NCI-H1105 treated with DMSO at 0.1 percent for 48 hours (cell line): ENCODE measurements at regions not wholly inside any gene's neighbourhood (a gene's known extent, or its start where the extent isn't known, plus 50 kb on each side); places are given as distances from the start of the nearest gene placed in this dataset.
A peak's percentile ranks its signal among the peaks of the same experiment; 100 is the strongest.

Experiments used
- DNase-seq: peaks from one replicate; lab custom pipeline; 2025; lab: John Stamatoyannopoulos, UW

- no peak for DNase-seq
These were observed 254.3 kb downstream of the IPMK start for GRCh38 chr10:58013406-58013805.

DNA sequence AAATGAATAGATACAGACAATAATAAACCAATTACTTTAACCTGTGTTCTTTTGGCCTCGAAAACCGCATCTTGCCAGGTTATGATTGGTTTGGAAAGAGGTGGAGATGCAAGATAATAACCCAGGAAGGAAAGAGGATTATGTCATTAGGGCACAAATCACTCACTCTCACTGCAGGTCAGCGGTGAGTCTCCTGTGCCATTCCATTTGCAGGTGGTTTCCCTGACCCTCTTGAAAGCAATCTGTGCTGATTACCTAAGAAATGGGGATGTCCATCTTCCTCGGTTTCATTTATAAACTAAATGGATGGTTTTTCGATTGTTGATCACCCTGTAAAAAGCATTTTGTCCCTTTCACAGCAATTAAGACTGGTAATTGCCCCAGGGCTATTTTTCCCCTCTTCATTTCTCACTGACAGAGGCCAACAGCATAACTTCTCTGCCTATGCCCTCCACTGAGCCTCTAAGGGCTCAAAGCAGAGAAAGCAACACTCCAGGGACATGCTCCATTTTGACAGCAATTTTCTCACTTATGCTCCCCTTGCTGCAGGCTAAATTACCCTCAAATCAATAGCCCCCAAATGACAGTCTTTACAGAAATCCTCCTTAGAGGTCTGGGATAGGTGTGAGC is 257.5 kb downstream of the IPMK start:
- peak; percentile 40 for DNase-seq

DNA sequence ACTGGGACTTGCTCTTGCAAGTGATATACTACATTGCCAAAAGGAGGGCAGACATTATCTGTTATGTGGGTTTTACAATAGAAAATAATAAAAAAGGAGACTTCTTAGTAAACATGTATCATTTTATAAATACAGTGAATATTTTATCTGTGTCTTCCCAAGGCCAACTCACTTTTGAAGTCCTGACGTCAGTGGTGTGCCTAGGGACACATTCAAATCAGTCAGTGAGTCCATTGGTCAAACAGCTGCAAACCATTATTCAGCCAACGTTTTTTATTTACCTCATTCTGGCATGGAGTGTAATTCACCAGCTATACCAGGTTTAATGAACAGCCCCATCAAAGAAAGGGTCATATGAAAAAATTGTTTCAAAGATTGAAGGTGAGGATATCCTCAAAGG is 263.7 kb downstream of the IPMK start:
- no peak for DNase-seq

DNA sequence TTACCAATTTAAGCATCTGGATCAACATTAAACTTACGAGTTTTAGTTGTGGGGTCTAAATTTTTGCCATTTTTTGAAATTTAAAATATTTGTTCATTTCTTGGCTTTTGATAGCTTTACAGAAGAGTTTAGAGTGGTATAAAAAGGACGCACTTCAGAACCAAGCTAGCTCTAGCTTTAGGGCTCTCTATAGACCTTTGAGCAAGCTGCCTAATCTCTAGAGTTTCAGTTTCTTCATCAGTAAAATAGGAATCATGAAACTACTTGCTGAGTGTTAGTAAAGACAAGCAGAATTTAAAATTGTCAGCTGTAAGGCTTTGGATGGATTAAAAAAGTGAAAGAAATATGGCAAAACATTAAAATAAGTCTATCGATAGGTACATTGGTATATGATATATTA is 266.5 kb downstream of the IPMK start:
- DNase-seq: no peak

DNA sequence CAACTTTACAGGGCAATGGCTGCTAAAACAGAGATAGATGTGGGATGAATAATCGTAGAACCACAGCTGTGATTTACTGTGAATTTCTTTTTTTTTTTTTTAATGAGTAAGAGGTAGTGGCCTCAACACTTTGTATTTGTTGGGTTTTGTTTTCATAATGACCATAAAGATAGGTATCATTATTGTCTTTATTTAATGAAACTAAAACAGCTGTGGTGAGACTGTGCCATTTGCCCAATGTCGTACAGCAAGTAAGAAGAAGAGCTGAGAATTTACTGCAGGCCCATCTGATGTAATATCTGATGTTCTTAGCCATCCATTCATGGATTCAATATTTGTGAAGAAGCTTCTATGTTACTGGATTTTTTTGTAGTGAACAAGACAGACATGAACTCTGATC is 271.2 kb downstream of the IPMK start:
- DNase-seq: no peak

DNA sequence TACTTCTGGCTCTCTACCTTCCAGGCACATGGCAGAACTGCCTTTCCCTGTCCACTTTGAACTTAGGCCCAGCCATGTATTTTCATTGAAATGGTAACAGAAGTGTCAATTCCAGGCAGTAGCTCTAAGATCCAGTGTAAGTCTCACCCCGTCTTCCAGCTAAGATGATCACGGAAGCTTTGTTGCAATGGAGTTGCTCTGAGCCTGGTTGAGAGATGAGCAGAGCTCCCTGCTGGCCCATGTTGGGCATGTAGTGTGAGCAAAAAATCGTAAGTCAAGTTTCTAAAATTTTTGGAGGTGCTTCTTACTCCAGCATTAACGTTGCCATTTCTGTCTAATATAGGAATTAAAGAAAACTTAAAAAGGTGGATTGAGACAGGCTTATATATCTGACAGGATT is 274.4 kb downstream of the IPMK start:
- DNase-seq: no peak

- DNase-seq: peak; percentile 2
These were observed 275.2 kb downstream of the IPMK start for GRCh38 chr10:57992321-57993077.

DNA sequence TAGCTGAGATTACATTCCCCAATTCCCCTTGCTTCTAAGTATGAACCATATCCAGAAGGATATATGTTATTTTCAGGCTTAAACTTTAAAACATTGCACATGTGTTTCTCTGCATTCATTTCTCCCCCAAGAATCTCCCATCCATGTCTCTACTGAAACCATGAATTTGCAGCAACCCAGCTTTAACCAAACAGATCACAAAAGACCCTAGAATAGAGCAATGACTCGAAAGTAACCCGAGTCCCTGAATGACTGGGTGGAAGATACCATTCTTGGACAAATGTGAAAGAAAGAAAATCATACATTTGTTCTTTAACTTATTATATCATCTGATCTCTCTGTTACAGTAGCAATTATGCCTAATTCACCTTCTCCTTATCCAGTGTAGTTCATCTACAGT is 278.7 kb downstream of the IPMK start:
- no peak for DNase-seq

DNA sequence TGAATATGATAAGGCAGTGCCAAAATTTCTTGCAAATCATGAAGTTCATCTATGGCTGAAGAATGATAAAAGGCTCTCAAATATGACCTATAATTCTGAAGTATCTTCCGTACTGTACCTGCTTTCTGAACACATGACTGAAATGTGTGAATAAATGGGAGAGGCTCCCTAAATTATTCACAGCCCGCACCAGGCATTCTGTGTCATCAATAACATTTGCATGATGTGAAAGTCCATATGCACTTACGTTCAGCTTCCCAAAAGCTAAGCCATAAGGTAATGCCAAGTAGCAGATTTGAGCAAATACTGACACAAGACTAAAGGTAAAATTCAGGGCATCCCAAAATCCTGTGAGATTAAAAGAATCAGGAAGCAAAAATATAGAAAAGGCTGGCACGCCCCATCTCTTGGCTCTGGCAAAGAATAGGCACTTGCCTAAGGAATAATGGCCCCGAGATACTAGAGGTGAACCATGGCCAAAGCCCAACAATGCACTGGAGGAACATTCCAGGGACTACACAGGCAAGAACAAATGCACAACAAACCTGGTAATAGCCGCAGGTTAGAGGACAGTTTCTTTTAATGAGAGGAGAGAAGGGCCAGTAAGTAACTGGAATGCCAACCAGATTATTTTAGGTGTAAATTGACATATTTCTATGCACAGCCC is 280.5 kb downstream of the IPMK start:
- DNase-seq: no peak

DNA sequence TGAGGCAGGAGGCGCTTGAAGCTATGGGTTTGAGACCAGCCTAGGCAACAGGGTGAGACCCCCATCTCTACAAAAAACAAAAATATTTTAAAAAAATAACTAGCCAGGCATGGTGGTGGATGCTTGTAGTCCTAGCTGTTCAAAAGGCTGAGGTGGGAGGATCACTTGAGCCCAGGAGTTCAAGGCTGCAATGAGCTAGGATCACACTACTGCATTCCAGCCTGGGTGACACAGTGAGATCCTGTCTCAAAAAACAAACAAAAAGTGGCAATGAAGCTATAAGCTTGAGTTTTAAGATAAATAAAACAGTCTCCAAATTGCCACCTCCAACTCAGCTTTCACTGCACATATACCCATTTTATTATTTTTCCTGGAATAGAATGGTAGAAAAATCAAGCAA is 281.3 kb downstream of the IPMK start:
- no peak for DNase-seq

DNA sequence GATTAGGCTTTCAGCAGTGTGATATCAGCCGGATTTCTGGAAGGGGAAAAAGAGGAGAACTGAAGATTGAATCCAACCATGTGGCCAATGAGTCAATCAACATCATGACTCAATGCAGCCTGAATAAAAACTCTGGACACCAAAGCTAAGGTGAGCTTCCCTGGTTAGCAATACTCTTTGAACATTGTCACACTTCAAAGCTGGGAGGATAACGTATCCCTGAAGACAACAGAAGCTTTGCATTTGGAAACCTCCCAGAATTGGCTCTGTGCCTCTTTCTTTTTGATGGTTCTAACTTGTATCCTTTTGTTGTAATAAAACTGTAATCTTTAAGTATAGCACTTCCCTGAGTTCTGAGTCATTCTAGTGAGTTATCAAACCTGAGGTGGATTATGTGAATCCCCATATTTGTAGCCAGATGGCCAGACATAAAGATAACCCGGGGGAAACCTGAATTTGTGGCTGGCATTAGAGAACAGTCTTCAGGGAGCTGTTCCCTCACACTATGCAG is 284.4 kb downstream of the IPMK start:
- no peak for DNase-seq

DNA sequence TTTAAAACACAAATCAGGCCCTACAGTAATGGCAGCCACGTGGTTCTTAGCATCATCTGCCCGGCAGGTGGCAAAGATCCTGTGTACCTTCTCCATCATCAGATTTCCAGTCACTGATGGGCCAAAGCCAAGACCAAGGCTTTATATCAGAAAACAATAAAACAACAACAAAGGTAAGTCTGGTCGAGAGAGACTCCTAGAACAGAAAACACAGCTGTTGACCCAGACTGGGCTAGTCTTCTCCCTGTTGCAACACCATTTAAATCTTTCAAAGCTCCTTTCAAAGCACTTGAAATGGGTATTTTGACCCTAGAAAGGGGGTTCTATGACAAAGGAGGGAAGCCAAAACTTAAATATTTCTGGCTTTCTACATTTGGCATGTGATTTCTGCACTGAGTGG is 285.6 kb downstream of the IPMK start:
- DNase-seq: no peak

GRCh38 chr10:57979956-57980355 is 287.7 kb downstream of the IPMK start:
- DNase-seq: no peak

DNA sequence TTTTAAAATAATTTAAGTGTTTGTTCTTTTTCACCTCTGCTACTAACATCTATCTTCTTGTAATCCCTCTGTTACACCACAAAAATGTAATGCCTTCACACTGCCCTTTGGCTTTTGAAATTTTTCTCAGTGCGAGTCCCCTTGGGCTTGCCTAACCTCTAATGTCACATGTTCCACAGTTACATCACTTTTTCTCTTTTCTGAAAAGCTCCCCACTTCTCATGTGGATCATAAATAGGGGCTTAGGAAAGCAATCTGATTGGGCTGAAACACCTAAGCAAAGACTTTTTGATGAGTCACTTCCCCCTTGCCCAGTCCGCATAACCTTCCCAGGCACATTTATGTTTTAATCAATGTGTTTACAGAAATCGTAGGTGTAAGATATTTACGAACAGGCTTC is 288.2 kb downstream of the IPMK start:
- no peak for DNase-seq

GRCh38 chr10:57977262-57977661 is 290.4 kb downstream of the IPMK start:
- DNase-seq: no peak

- DNase-seq: no peak
These were observed 294.2 kb downstream of the IPMK start for GRCh38 chr10:57973451-57973850.

GRCh38 chr10:57972783-57973182 is 294.9 kb downstream of the IPMK start:
- no peak for DNase-seq

DNA sequence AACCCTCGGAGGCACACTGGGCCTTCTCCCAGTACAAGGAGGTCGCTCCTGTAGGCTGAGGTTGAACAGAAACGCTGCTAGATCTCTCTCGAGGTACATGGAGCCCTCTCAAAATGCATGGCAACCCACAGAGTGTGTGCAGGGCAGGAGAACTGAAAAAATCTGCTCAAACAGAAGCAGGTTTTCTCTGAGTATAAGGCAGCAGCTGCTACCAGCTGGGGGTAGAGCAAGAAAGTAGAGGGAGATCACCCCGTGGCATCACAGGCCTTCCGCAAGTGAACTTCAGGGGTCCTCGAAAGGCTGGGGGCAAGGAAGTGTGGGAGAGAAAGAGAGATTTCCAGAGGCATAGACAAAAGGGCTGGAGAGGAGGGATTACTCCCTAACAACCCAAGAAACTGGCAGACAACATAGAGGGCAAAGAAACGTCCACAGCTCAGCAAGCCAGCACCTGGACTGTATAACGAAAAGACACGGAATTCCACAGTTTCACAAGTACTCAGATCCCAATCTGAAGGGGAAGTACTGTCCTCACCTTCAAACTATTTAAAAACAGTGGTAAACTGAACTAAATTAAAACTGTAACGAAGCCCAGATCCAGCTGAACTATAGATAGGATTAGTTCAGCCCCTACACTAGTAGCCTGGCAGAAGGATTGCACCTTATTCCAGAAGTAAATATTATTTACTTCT is 299.2 kb downstream of the IPMK start:
- no peak for DNase-seq

- no peak for DNase-seq
These were observed 303.3 kb downstream of the IPMK start for GRCh38 chr10:57964351-57964750.

DNA sequence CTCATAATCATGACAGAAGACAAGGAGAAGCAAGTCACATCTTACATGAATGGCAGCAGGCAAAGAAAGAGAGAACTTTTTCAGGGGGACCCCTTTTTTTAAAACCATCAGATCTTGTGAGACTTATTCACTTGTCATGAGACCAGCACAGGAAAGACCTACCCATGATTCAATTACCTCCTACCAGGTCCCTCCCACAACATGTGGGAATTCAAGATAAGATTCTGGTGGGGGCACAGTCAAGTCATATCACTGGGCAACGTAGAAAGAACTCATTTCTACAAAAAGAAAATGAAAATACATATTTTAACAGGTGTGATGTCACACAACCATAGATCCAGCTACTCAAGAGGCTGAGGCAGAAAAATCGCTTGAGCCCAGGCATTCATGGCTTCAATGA is 304.1 kb downstream of the IPMK start:
- DNase-seq: no peak

DNA sequence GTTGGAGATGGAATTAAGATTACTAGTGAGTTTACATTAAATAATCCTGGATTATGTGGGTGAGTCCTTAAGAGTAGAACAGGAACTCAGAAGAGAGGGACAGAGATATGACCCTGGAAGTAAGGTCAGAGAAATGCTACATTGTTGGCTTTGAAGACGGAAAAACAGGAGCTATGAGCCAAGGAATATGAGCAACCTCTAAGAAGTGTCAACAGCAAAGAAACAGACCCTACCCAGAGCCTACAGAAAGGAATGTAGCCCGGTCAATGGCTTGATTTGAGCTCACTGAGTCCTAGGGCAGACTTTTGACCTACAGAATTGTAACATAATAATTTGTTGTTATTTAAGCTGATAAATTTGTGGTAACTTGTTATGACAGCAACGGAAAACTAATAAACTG is 304.9 kb downstream of the IPMK start:
- no peak for DNase-seq

GRCh38 chr10:57961487-57961886 is 306.2 kb downstream of the IPMK start:
- no peak for DNase-seq

GRCh38 chr10:57960406-57960805 is 307.3 kb downstream of the IPMK start:
- DNase-seq: no peak
